SK-N-SH treated with all-trans-retinoic acid at 6 μM for 48 hours (cell line): ENCODE measurements at regions not wholly inside any gene's neighbourhood (a gene's known extent, or its start where the extent isn't known, plus 50 kb on each side); places are given as distances from the start of the nearest gene placed in this dataset.
"Not testable (repeated sequence)": the region's sequence is repeated elsewhere in the genome, so short reads cannot be mapped to it uniquely, and the experiment has no call there.

Experiments used
- ATAC-seq: fragments of 200-7000 bp; cut with Tn5 transposase; 3 replicates; pipeline ENCODE4 v1.9.1; 2020; ENCODE audit warnings: mild to moderate bottlenecking, moderate library complexity
- ARNTL ChIP-seq: fragments of 450-650 bp; formaldehyde crosslinking; IDR thresholded peaks from 2 replicates; pipeline ENCODE4 v1.5.0; 2020; ENCODE audit warnings: low read depth, mild to moderate bottlenecking, moderate library complexity, borderline replicate concordance
- BACH2 ChIP-seq: fragments of 250-450 bp; sonication (Bioruptor Pico); IDR thresholded peaks from 2 replicates; pipeline ENCODE4 v1.9.0; 2021; ENCODE audit warnings: mild to moderate bottlenecking, borderline replicate concordance
- CREB5 ChIP-seq: fragments of 250-450 bp; sonication (Bioruptor Pico); IDR thresholded peaks from 2 replicates; pipeline ENCODE4 v1.5.1; 2020; ENCODE audit warnings: low read depth, mild to moderate bottlenecking, moderate library complexity
- CSDC2 ChIP-seq: fragments of 250-450 bp; sonication (Bioruptor Pico); IDR thresholded peaks from 2 replicates; pipeline ENCODE4 v1.5.0; 2020; ENCODE audit warnings: mild to moderate bottlenecking, moderate library complexity
- GLIS3 ChIP-seq: fragments of 250-450 bp; sonication (Bioruptor Pico); IDR thresholded peaks from 2 replicates; pipeline ENCODE4 v1.5.0; 2020; ENCODE audit warnings: mild to moderate bottlenecking, moderate library complexity
- ISL1 ChIP-seq: fragments of 250-450 bp; sonication (Bioruptor Pico); IDR thresholded peaks from 2 replicates; pipeline ENCODE4 v2.1.2; 2022; ENCODE audit warnings: mild to moderate bottlenecking, moderate library complexity
- OSR1 ChIP-seq: fragments of 250-450 bp; sonication (Bioruptor Pico); IDR thresholded peaks from 2 replicates; pipeline ENCODE4 v1.8.0; 2022; ENCODE audit warnings: moderate library complexity, mild to moderate bottlenecking, inconsistent platforms
- POU6F1 ChIP-seq: fragments of 250-450 bp; sonication (Bioruptor Pico); IDR thresholded peaks from 2 replicates; pipeline ENCODE4 v1.8.0; 2021; ENCODE audit warnings: low read depth, mild to moderate bottlenecking, moderate library complexity, borderline replicate concordance
- PPARA ChIP-seq: fragments of 250-450 bp; sonication (Bioruptor Pico); IDR thresholded peaks from 2 replicates; pipeline ENCODE4 v1.5.0; 2020; ENCODE audit warnings: mild to moderate bottlenecking, borderline replicate concordance
- RARB ChIP-seq: fragments of 250-450 bp; sonication (Bioruptor Pico); IDR thresholded peaks from 2 replicates; pipeline ENCODE4 v1.8.0; 2021; ENCODE audit warnings: mild to moderate bottlenecking, moderate library complexity
- SNAI2 ChIP-seq: fragments of 250-450 bp; sonication (Bioruptor Pico); IDR thresholded peaks from 2 replicates; pipeline ENCODE4 v1.5.0; 2020; ENCODE audit warnings: mild to moderate bottlenecking, moderate library complexity
- TCF4 ChIP-seq: fragments of 250-450 bp; sonication (Bioruptor Pico); IDR thresholded peaks from 2 replicates; pipeline ENCODE4 v1.8.0; 2021; ENCODE audit warnings: mild to moderate bottlenecking, moderate library complexity, borderline replicate concordance
- TOX ChIP-seq: fragments of 250-450 bp; sonication (Bioruptor Pico); IDR thresholded peaks from 2 replicates; pipeline ENCODE4 v1.8.0; 2021; ENCODE audit warnings: mild to moderate bottlenecking, moderate library complexity, borderline replicate concordance
- TSHZ2 ChIP-seq: fragments of 250-450 bp; sonication (Bioruptor Pico); IDR thresholded peaks from 2 replicates; pipeline ENCODE4 v1.5.0; 2020; ENCODE audit warnings: mild to moderate bottlenecking, moderate library complexity
- ZC3H10 ChIP-seq: fragments of 250-450 bp; sonication (Bioruptor Pico); IDR thresholded peaks from 2 replicates; pipeline ENCODE4 v1.5.1; 2021; ENCODE audit warnings: mild to moderate bottlenecking, moderate library complexity
- ZFP3 ChIP-seq: fragments of 250-450 bp; sonication (Bioruptor Pico); IDR thresholded peaks from 2 replicates; pipeline ENCODE4 v1.5.0; 2020; ENCODE audit warnings: mild to moderate bottlenecking, moderate library complexity
- ZFP30 ChIP-seq: fragments of 450-650 bp; formaldehyde crosslinking; IDR thresholded peaks from 2 replicates; pipeline ENCODE4 v1.5.0; 2022; ENCODE audit warnings: mild to moderate bottlenecking, moderate library complexity
- ZNF565 ChIP-seq: fragments of 450-650 bp; formaldehyde crosslinking; conservative IDR thresholded peaks from 2 replicates; pipeline ENCODE4 v1.5.0; 2020; ENCODE audit warnings: low read depth, mild to moderate bottlenecking, moderate library complexity
- ZNF8 ChIP-seq: fragments of 450-650 bp; formaldehyde crosslinking; IDR thresholded peaks from 2 replicates; pipeline ENCODE4 v1.5.0; 2020; ENCODE audit warnings: mild to moderate bottlenecking, moderate library complexity
- TF ChIP-seq, protein P1 (sequence below): fragments of 250-450 bp; sonication (Bioruptor Pico); IDR thresholded peaks from 2 replicates; pipeline ENCODE4 v1.8.0; 2020; ENCODE audit warnings: mild to moderate bottlenecking, moderate library complexity, borderline replicate concordance
- TF ChIP-seq, protein P2 (sequence below): fragments of 250-450 bp; sonication (Bioruptor Pico); IDR thresholded peaks from 2 replicates; pipeline ENCODE4 v1.5.1; 2021; ENCODE audit warnings: mild to moderate bottlenecking, moderate library complexity

DNA sequence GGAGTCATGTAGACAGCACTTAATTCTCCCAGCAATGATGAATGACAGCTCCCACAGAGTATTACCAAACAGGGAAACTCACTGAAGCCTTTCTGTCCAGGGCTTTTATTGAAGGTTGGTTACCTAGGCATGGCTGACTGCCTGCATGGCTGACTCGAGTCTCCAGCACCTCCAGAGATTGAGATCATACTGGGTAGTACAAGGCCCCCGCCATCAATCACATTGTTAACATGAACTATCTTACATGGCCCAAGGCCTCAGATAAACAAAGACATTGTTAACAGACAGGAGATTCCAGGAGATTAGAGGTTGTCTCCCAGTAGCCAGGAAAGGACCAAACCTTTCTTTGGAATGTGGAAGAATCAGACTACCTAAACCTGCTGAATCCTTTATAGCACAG lies 128.3 kb upstream of the LSM14A start:
- no peak for ATAC-seq
- no peak for TF ChIP-seq ZC3H10 (CRISPR knock-in tag)
- TF ChIP-seq OSR1 (CRISPR knock-in tag): no peak
- no peak for TF ChIP-seq RARB (CRISPR knock-in tag)
- no peak for TF ChIP-seq PPARA (CRISPR knock-in tag)
- TF ChIP-seq GLIS3: no peak
- TF ChIP-seq, protein P1, sequence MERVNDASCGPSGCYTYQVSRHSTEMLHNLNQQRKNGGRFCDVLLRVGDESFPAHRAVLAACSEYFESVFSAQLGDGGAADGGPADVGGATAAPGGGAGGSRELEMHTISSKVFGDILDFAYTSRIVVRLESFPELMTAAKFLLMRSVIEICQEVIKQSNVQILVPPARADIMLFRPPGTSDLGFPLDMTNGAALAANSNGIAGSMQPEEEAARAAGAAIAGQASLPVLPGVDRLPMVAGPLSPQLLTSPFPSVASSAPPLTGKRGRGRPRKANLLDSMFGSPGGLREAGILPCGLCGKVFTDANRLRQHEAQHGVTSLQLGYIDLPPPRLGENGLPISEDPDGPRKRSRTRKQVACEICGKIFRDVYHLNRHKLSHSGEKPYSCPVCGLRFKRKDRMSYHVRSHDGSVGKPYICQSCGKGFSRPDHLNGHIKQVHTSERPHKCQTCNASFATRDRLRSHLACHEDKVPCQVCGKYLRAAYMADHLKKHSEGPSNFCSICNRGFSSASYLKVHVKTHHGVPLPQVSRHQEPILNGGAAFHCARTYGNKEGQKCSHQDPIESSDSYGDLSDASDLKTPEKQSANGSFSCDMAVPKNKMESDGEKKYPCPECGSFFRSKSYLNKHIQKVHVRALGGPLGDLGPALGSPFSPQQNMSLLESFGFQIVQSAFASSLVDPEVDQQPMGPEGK (CRISPR knock-in tag): no peak

GRCh38 chr19:34049944-34050343 lies 122.4 kb upstream of the LSM14A start:
- TF ChIP-seq GLIS3: no peak
- TF ChIP-seq SNAI2: no peak
- TF ChIP-seq ARNTL (CRISPR knock-in tag): no peak
- TF ChIP-seq BACH2: no peak
- no peak for TF ChIP-seq ZNF565
- TF ChIP-seq, protein P1 (CRISPR knock-in tag): no peak
- TF ChIP-seq CSDC2: no peak
- no peak for TF ChIP-seq ISL1
- TF ChIP-seq TOX (CRISPR knock-in tag): no peak
- no peak for TF ChIP-seq PPARA (CRISPR knock-in tag)
- no peak for TF ChIP-seq CREB5 (CRISPR knock-in tag)
- no peak for TF ChIP-seq OSR1 (CRISPR knock-in tag)
- TF ChIP-seq ZNF8 (CRISPR knock-in tag): no peak
- no peak for TF ChIP-seq ZC3H10 (CRISPR knock-in tag)
- no peak for TF ChIP-seq TCF4 (CRISPR knock-in tag)
- TF ChIP-seq TSHZ2: no peak
- TF ChIP-seq POU6F1: no peak
- no peak for TF ChIP-seq ZFP30
- TF ChIP-seq, protein P2, sequence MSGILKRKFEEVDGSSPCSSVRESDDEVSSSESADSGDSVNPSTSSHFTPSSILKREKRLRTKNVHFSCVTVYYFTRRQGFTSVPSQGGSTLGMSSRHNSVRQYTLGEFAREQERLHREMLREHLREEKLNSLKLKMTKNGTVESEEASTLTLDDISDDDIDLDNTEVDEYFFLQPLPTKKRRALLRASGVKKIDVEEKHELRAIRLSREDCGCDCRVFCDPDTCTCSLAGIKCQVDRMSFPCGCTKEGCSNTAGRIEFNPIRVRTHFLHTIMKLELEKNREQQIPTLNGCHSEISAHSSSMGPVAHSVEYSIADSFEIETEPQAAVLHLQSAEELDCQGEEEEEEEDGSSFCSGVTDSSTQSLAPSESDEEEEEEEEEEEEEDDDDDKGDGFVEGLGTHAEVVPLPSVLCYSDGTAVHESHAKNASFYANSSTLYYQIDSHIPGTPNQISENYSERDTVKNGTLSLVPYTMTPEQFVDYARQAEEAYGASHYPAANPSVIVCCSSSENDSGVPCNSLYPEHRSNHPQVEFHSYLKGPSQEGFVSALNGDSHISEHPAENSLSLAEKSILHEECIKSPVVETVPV (CRISPR knock-in tag): no peak
- TF ChIP-seq ZFP3 (CRISPR knock-in tag): no peak

DNA sequence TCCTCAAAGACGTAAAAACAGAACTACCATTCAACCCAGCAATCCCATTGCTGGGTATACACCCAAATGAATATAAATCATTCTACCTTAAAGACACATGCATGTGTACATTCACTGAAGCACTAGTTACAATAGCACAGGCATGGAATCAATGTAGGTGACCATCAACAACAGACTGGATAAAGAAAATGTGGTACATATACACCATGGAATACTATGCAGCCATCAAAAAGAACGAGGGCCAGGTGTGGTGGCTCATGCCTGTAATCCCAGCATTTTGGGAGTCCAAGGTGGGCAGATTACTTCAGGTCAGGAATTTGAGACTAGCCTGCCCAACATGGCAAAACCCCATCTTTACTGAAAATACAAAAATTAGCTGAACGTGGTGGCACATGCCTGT lies 121.9 kb upstream of the LSM14A start:
- 0 out of 2 replicates have a peak, but pooled peaks have one; percentile 14 for TF ChIP-seq ZNF8 (CRISPR knock-in tag)
- TF ChIP-seq, all 23 proteins: peak for 1; not testable (repeated sequence) for 22
- not testable (repeated sequence) for ATAC-seq

More at GRCh38 chr19:34049944-34050343, 122.4 kb upstream of the LSM14A start:
- no peak for ATAC-seq
